ENCODE measurements at regions not wholly inside any gene's neighbourhood (a gene's known extent, or its start where the extent isn't known, plus 50 kb on each side); places are given as distances from the start of the nearest gene placed in this dataset.

GRCh38 chr4:111228396-111228795, 605.5 kb upstream of the PITX2 start:
- CTCF ChIA-PET, result no interaction called here
- H4K20me1 ChIP-seq (replicated peaks; ENCODE audit: control insufficient read depth, extremely low read depth, insufficient read depth, low read length), result no peaks in the 10 kb centered on the region
- no peak overlapping the region for H2AFZ ChIP-seq (ENCODE audit: low read depth, low read length)
- no peaks in the 10 kb centered on the region for H3K79me2 ChIP-seq (ENCODE audit: control insufficient read depth, insufficient read depth, low read length)
- BruUV-seq (replicated peaks), result no TSS peak
- dilution Hi-C loops (cut with MboI; ENCODE audit: extremely low pct_ligation_motif_present, low sequenced_read_pairs), result no loop called here
- intact Hi-C loops (cut with micrococcal nuclease), result no loop called here
- H3K4me3 ChIP-seq (replicated peaks in 1 of 3; ENCODE audit: insufficient read depth in 1 of 3, low read depth in 1 of 3, low read length in 3 of 3), result no peak overlapping the region
- no peak for TF ChIP-seq POLR2AphosphoS5 (IDR thresholded peaks at IDR 0.05; ENCODE audit: insufficient read depth, low read depth, low read length)
- TF ChIP-seq POLR2A (IDR thresholded peaks at IDR 0.05; ENCODE audit: low read depth, low read length), result no peak
- no peak for TF ChIP-seq GATA2 (IDR thresholded peaks at IDR 0.05; ENCODE audit: insufficient read depth, insufficient read length, low read depth, low read length)
- TF ChIP-seq CTCF (IDR thresholded peaks at IDR 0.05; ENCODE audit: extremely low read depth in 1 of 2, insufficient read depth in 1 of 2, low read depth in 1 of 2, low read length in 2 of 2), result no peak
- TF ChIP-seq FOS (IDR thresholded peaks at IDR 0.05; ENCODE audit: borderline replicate concordance, insufficient read depth, low read length), result no peak
- no peak for TF ChIP-seq MYC (IDR thresholded peaks at IDR 0.05; ENCODE audit: low read depth, low read length)
- TF ChIP-seq JUN (IDR thresholded peaks at IDR 0.05; ENCODE audit: borderline replicate concordance, insufficient read depth, insufficient read length, low read depth), result no peak
- no peak for TF ChIP-seq MAX (IDR thresholded peaks at IDR 0.05; ENCODE audit: insufficient read depth, insufficient read length)
- no peak for TF ChIP-seq EZH2 (IDR thresholded peaks at IDR 0.05; ENCODE audit: borderline replicate concordance, low read depth, low read length, severe bottlenecking)
- no peaks in the 10 kb centered on the region for H3K9me3 ChIP-seq (replicated peaks; ENCODE audit: control insufficient read depth, insufficient read depth, low read length)
- H3K9ac ChIP-seq (replicated peaks; ENCODE audit: extremely low read depth, insufficient read depth, low read length), result no peak overlapping the region
- no peak overlapping the region for H3K4me2 ChIP-seq (ENCODE audit: insufficient read depth, low read length)
- POLR2A ChIA-PET, result no interaction called here
- DNase-seq (ENCODE audit: low read depth, low spot score), result no peak
- H3K9me1 ChIP-seq (replicated peaks; ENCODE audit: control insufficient read depth, extremely low read depth, insufficient read depth, low read length), result no peaks in the 10 kb centered on the region
- no peak for FAIRE-seq
- H3K27me3 ChIP-seq (ENCODE audit: control insufficient read depth in 2 of 2, insufficient read depth in 2 of 2, low read length in 2 of 2), result no peaks in the 10 kb centered on the region
- peaks cover 2% of the 10 kb centered on the region for H3K4me1 ChIP-seq (ENCODE audit: control insufficient read depth, extremely low read depth, insufficient read depth, low read length)
- no peak overlapping the region for H3K27ac ChIP-seq (ENCODE audit: insufficient read depth, low read depth, low read length)
- no peaks in the 10 kb centered on the region for H3K36me3 ChIP-seq (ENCODE audit: control insufficient read depth in 2 of 2, extremely low read depth in 1 of 2, insufficient read depth in 2 of 2, low read length in 2 of 2)

All from endothelial cell of umbilical vein (primary cell).